ENCODE measurements at regions not wholly inside any gene's neighbourhood (a gene's known extent, or its start where the extent isn't known, plus 50 kb on each side); places are given as distances from the start of the nearest gene placed in this dataset.
"Not testable (repeated sequence)": the region's sequence is repeated elsewhere in the genome, so short reads cannot be mapped to it uniquely, and the experiment has no call there.

DNA sequence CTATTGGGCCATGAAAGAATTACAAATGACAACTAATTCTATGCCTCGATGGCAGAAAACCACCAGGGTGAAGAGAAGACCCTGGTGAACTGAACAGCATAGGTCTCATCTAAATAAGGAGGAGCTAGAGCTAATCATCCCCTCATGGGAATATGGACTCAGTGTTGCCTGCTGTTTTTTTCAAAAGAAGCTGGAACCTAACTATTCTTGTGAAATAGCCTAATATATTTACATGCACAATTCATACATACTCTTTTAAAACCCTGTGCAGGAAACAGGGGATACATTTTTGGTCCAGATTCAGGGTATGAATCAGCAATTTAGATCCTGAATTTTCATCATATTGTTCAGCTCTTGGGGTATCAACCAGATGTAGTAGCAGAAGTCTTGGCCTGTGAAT is 560.6 kb downstream of the TOX3 start:
- no peaks in the 10 kb centered on the region for H3K9me3 ChIP-seq (ENCODE audit: control insufficient read depth, insufficient read depth, low read length)
- H3K4me1 ChIP-seq (ENCODE audit: control insufficient read depth, insufficient read depth, low read length) = no peaks in the 10 kb centered on the region
- no peak overlapping the region for H3K4me3 ChIP-seq (ENCODE audit: low read depth, low read length)
- no peaks in the 10 kb centered on the region for H3K36me3 ChIP-seq (ENCODE audit: control insufficient read depth, insufficient read depth, low read length)
- no peaks in the 10 kb centered on the region for H3K27me3 ChIP-seq (ENCODE audit: control insufficient read depth, insufficient read depth, low read length)
- no peak overlapping the region for H3K9ac ChIP-seq (ENCODE audit: low read depth, low read length)

DNA sequence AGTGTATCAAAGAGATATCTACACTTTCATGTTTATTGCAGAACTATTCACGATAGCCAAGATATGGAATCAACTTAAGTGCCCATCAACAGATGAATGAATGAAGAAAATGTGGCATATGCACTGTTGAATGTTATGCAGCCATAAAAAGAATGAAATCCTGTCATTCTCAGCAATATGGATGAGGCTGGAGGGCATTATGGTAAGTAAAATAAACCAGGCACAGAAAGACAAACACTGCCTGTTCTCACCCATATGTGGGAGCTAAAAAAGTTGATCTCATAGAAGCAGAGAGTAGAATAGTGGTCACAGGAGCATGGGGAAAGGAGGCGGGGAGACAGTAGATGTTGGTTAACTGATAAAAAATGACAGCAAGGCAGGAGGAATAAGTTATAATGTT is 561.8 kb downstream of the TOX3 start:
- H3K9me3 ChIP-seq (ENCODE audit: control insufficient read depth, insufficient read depth, low read length) = no peaks in the 10 kb centered on the region
- no peak overlapping the region for H3K4me3 ChIP-seq (ENCODE audit: low read depth, low read length)
- no peaks in the 10 kb centered on the region for H3K4me1 ChIP-seq (ENCODE audit: control insufficient read depth, insufficient read depth, low read length)
- no peak overlapping the region for H3K9ac ChIP-seq (ENCODE audit: low read depth, low read length)
- H3K36me3 ChIP-seq (ENCODE audit: control insufficient read depth, insufficient read depth, low read length) = no peaks in the 10 kb centered on the region
- no peaks in the 10 kb centered on the region for H3K27me3 ChIP-seq (ENCODE audit: control insufficient read depth, insufficient read depth, low read length)

DNA sequence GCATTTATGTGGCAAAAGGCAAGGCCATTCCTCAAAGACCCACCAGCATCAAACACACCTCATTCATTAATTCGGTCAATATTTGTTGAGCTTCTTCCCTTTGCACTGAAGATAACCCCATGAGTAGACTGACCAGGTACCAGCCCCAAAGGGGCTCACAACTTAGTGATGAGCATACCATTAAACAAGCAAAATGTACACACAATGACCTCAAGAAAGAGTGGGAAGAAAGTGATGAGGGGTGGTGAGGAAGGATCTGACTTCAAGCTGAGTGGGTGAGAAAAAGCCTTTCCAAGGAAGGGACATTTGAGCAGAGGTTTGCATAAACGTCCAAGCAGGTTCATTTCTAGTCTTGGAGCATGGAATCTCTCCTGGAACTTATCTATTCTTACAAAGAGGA is 562.5 kb downstream of the TOX3 start:
- H3K36me3 ChIP-seq (ENCODE audit: control insufficient read depth, insufficient read depth, low read length) = no peaks in the 10 kb centered on the region
- no peak overlapping the region for H3K4me3 ChIP-seq (ENCODE audit: low read depth, low read length)
- no peaks in the 10 kb centered on the region for H3K27me3 ChIP-seq (ENCODE audit: control insufficient read depth, insufficient read depth, low read length)
- H3K9me3 ChIP-seq (ENCODE audit: control insufficient read depth, insufficient read depth, low read length) = no peaks in the 10 kb centered on the region
- H3K4me1 ChIP-seq (ENCODE audit: control insufficient read depth, insufficient read depth, low read length) = no peaks in the 10 kb centered on the region
- no peak overlapping the region for H3K9ac ChIP-seq (ENCODE audit: low read depth, low read length)

DNA sequence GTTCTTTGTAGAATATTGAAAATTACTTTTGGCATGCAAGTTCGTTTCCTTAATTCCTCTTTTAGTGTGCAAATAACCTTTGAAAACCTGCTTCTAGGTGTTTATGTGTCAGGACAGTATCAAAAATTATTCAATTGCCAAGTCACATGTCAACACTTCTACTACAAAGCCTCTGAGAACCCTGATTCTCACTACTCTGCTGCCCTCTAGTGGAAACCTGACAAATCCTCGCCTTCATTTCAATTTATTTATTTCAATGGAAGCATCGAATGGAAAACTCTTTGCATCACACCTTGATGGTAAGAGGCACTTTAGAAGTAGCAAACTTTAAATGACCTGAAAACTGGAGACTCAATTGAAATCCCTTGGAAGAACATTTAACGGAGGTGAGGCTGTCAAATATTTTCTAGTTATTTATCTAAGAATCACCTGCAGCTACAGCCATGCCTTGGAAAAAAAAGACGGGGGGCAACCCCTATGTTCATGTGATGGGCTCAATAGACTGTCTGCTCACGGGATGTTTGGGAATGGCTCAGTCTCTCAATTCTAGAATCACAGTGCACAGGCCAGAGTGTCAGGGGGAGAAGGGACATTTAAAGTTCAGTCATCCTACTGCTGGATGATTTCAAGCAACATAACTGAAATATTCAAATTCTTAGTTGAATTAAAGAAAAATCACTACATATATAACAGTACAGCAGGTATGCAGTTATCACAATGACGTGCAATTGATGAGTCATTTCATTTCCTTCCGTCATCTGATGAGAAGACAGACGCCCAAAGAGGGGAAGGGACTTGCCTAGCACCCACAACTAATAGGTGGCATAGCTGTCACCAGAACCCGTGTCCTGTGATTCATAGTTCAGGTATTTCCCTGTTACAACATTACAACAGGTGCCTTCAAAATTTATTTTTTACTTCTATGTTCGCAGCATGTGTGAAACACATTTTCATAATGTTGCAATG is 563.9 kb downstream of the TOX3 start:
- H3K4me3 ChIP-seq (ENCODE audit: low read depth, low read length) = no peak overlapping the region
- H3K9me3 ChIP-seq (ENCODE audit: control insufficient read depth, insufficient read depth, low read length) = no peaks in the 10 kb centered on the region
- H3K36me3 ChIP-seq (ENCODE audit: control insufficient read depth, insufficient read depth, low read length) = no peaks in the 10 kb centered on the region
- no peak overlapping the region for H3K9ac ChIP-seq (ENCODE audit: low read depth, low read length)
- H3K27me3 ChIP-seq (ENCODE audit: control insufficient read depth, insufficient read depth, low read length) = no peaks in the 10 kb centered on the region
- H3K4me1 ChIP-seq (ENCODE audit: control insufficient read depth, insufficient read depth, low read length) = no peaks in the 10 kb centered on the region

DNA sequence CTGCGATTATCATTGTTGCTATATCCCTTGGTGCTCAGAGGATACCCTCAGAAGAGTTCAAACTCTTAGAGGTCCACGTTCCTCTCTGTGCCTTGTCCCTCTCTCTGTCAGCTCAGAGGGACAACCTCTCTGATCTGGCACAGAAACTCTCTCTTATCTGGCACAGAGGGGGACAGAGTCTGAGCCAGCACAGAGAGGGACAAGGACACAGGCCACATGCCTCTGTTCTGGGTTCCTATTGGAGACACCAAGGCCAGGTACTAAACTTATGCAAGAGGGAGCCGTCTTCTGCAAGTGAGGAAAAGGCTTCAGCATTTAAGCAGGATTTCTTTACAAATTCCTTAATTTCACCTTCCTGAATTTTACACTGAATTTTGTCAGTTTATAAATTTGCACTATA is 565.2 kb downstream of the TOX3 start:
- Histone ChIP-seq H3K9me3 (ENCODE audit: control insufficient read depth, insufficient read depth, low read length) (no peaks in the 10 kb centered on the region), H3K4me1 (ENCODE audit: control insufficient read depth, insufficient read depth, low read length) (no peaks in the 10 kb centered on the region), H3K27me3 (ENCODE audit: control insufficient read depth, insufficient read depth, low read length) (no peaks in the 10 kb centered on the region), H3K36me3 (ENCODE audit: control insufficient read depth, insufficient read depth, low read length) (no peaks in the 10 kb centered on the region), H3K4me3 (ENCODE audit: low read depth, low read length) (no peak overlapping the region), H3K9ac (ENCODE audit: low read depth, low read length) (no peak overlapping the region)

DNA sequence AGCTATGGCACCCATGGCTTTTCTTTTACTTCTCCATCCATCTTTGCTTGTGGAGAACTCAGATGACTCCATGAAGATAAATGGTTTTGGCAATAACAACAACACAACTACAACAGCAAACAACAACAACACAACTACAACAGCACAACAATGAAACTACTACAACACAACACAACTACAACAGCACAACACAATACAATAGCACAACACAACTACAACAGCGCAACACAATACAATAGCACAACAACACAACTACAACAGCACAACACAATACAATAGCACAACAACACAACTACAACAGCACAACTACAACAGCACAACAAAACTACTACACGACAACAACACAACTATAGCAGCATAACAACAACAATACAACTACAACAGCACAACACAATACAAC is 569.4 kb downstream of the TOX3 start:
- not testable (repeated sequence) for H3K9ac ChIP-seq (ENCODE audit: low read depth, low read length); H3K4me1 ChIP-seq (ENCODE audit: control insufficient read depth, insufficient read depth, low read length); H3K9me3 ChIP-seq (ENCODE audit: control insufficient read depth, insufficient read depth, low read length); H3K27me3 ChIP-seq (ENCODE audit: control insufficient read depth, insufficient read depth, low read length); H3K36me3 ChIP-seq (ENCODE audit: control insufficient read depth, insufficient read depth, low read length); H3K4me3 ChIP-seq (ENCODE audit: low read depth, low read length)

DNA sequence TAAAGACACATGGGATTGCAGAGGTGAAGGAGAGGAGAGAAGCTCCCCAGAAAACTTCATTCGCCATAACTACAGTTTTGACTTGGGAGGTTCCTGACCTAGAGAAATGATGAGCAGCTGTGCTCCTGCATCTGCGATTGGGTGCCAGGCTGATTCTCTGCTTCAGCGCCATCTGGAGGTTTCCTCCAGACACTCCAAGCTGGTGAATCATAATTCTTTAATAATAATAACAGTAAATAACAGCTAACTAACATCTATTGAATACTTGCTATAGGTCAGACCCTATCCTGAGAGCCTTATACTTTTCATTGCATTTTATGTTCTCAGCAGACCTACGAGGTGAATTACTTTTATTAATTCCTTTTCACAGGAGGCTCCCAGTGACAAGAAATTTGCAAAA is 575.8 kb downstream of the TOX3 start:
- Histone ChIP-seq H3K36me3 (ENCODE audit: control insufficient read depth, insufficient read depth, low read length) (no peaks in the 10 kb centered on the region), H3K9ac (ENCODE audit: low read depth, low read length) (no peak overlapping the region), H3K4me1 (ENCODE audit: control insufficient read depth, insufficient read depth, low read length) (no peaks in the 10 kb centered on the region), H3K9me3 (ENCODE audit: control insufficient read depth, insufficient read depth, low read length) (no peaks in the 10 kb centered on the region), H3K27me3 (ENCODE audit: control insufficient read depth, insufficient read depth, low read length) (no peaks in the 10 kb centered on the region), H3K4me3 (ENCODE audit: low read depth, low read length) (no peak overlapping the region)

DNA sequence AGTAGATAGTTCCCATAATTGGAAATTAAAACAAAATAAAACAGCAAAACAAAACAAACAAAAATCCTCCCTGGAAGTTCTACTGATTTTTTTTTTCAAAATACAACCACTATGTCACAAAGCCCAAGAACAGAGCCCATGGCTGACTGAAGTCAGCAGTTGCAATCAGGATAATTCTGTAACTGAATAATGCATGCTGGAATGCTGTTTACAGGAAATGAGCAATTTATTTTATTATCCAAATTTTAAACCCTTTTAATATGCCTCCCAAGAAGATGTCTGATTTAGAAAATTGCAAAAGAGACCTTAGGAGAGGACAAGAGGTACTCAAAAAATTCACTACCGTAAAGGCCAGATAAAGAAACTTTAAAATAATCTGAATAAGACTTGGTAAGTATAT is 578.2 kb downstream of the TOX3 start:
- H3K4me3 ChIP-seq (ENCODE audit: low read depth, low read length) = no peak overlapping the region
- no peaks in the 10 kb centered on the region for H3K36me3 ChIP-seq (ENCODE audit: control insufficient read depth, insufficient read depth, low read length)
- no peaks in the 10 kb centered on the region for H3K27me3 ChIP-seq (ENCODE audit: control insufficient read depth, insufficient read depth, low read length)
- no peaks in the 10 kb centered on the region for H3K4me1 ChIP-seq (ENCODE audit: control insufficient read depth, insufficient read depth, low read length)
- no peak overlapping the region for H3K9ac ChIP-seq (ENCODE audit: low read depth, low read length)
- no peaks in the 10 kb centered on the region for H3K9me3 ChIP-seq (ENCODE audit: control insufficient read depth, insufficient read depth, low read length)

DNA sequence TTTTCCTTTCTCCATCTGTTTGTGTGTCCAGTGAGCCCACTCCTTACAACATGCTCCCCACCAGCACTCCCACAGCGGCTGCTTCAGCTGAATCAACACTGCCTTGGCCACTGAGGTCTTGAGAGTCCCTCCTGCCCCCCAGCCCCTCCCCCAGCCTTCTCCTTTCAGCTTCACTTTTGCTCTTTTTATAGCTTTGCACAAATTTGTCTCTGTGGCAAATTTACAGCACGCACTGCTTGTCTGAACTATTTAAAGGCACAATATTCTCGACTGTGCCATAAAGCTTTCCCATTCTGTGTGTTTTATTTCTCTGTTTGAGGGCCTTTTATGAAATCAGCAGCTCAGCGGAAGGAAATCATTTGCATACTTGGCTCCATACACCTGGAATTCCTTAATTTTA is 579.3 kb downstream of the TOX3 start:
- H3K9me3 ChIP-seq (ENCODE audit: control insufficient read depth, insufficient read depth, low read length) = no peaks in the 10 kb centered on the region
- H3K4me3 ChIP-seq (ENCODE audit: low read depth, low read length) = no peak overlapping the region
- H3K9ac ChIP-seq (ENCODE audit: low read depth, low read length) = no peak overlapping the region
- H3K4me1 ChIP-seq (ENCODE audit: control insufficient read depth, insufficient read depth, low read length) = no peaks in the 10 kb centered on the region
- no peaks in the 10 kb centered on the region for H3K36me3 ChIP-seq (ENCODE audit: control insufficient read depth, insufficient read depth, low read length)
- no peaks in the 10 kb centered on the region for H3K27me3 ChIP-seq (ENCODE audit: control insufficient read depth, insufficient read depth, low read length)

DNA sequence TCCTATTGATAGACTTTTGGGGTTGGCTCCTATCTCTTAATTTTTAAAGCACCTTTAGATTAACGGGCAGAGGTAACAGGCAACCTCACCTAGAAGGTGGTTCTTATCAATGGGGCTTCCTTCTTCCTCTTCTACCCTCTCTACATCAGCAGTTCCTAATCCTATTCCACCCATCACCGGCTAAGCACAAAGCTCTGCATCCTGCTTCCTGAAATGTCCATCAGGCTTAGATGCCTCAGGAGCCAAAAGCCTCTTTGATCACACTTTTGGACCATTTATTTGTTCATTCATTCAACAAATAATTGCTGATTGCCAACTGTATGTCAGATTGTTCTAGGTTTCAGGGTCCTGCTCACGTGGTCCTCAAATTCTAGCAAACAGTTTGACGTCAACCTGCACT is 586.0 kb downstream of the TOX3 start:
- Histone ChIP-seq H3K36me3 (ENCODE audit: control insufficient read depth, insufficient read depth, low read length) (no peaks in the 10 kb centered on the region), H3K4me1 (ENCODE audit: control insufficient read depth, insufficient read depth, low read length) (no peaks in the 10 kb centered on the region), H3K27me3 (ENCODE audit: control insufficient read depth, insufficient read depth, low read length) (no peaks in the 10 kb centered on the region), H3K9me3 (ENCODE audit: control insufficient read depth, insufficient read depth, low read length) (no peaks in the 10 kb centered on the region), H3K9ac (ENCODE audit: low read depth, low read length) (no peak overlapping the region), H3K4me3 (ENCODE audit: low read depth, low read length) (no peak overlapping the region)

DNA sequence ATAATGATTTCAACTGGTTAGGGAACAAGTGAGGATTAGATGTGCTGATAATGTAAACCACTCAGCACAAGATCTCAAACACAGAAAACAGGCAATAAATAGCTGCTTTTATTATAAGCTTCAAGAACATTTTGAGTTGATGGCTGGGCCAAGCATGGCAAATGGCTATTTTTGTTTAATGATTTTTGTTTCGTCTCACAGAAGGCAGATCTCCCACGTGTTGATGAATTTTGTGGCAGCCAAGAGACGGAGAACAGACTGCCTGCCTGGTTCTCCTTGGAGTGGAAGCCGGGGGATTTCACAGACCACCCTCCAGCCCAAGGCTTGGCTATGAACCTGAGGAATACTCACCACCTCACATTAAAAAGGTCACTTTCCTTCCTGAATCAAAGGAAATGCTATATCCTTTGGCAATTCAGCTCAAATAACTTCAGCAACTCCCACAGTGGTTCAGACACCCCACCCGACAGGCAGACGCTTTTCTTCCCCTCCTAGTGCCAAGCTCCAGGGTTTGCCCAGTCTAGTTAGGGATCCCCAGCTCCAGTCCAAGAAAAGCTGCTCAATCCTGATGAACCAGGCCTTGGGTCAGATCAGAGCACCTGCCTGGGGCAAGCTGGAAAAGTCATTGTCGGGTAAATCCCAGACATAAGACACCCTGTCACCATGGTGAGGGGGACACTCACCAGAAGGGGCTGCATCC is 593.5 kb downstream of the TOX3 start:
- H3K9ac ChIP-seq (ENCODE audit: low read depth, low read length) = no peak overlapping the region
- H3K9me3 ChIP-seq (ENCODE audit: control insufficient read depth, insufficient read depth, low read length) = no peaks in the 10 kb centered on the region
- no peaks in the 10 kb centered on the region for H3K27me3 ChIP-seq (ENCODE audit: control insufficient read depth, insufficient read depth, low read length)
- no peaks in the 10 kb centered on the region for H3K36me3 ChIP-seq (ENCODE audit: control insufficient read depth, insufficient read depth, low read length)
- H3K4me1 ChIP-seq (ENCODE audit: control insufficient read depth, insufficient read depth, low read length) = peaks cover 12% of the 10 kb centered on the region
- no peak overlapping the region for H3K4me3 ChIP-seq (ENCODE audit: low read depth, low read length)

DNA sequence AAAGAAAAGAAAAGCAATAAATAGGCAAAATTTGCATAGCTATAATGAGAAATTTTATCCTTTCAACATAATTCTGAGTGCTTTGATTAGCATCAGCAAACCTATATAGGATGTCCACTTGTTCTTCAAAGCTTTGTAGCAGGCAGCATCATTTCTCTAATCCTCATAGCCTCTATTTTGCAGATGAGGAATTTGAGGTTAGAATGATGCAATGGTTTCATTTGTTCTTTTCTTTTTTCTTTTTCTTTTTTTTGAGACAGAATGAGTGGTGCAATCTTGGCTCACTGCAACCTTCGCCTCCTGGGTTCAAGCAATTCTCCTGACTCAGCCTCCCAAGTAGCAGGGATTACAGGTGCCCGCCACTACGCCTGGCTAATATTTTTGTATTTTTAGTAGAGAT is 594.4 kb downstream of the TOX3 start:
- peaks cover 12% of the 10 kb centered on the region for H3K4me1 ChIP-seq (ENCODE audit: control insufficient read depth, insufficient read depth, low read length)
- no peaks in the 10 kb centered on the region for H3K9me3 ChIP-seq (ENCODE audit: control insufficient read depth, insufficient read depth, low read length)
- no peaks in the 10 kb centered on the region for H3K36me3 ChIP-seq (ENCODE audit: control insufficient read depth, insufficient read depth, low read length)
- H3K4me3 ChIP-seq (ENCODE audit: low read depth, low read length) = no peak overlapping the region
- H3K27me3 ChIP-seq (ENCODE audit: control insufficient read depth, insufficient read depth, low read length) = no peaks in the 10 kb centered on the region
- H3K9ac ChIP-seq (ENCODE audit: low read depth, low read length) = no peak overlapping the region

Measured in iPS-15b (cell line).